Neural progenitor cell (in vitro differentiated cells): ENCODE measurements at regions not wholly inside any gene's neighbourhood (a gene's known extent, or its start where the extent isn't known, plus 50 kb on each side); places are given as distances from the start of the nearest gene placed in this dataset.
A peak's percentile ranks its signal among the peaks of the same experiment; 100 is the strongest.

Experiments used
- DNase-seq: peaks from one replicate; pipeline ENCODE4 v3.0.0-alpha.2; 2016; ENCODE audit warnings: low spot score
- H2AFZ ChIP-seq: fragments of 200-600 bp; sonication (generic); replicated peaks from 2 replicates; pipeline ENCODE4 v1.6.1; 2016; ENCODE audit warnings: antibody characterized with exemption
- H3F3A ChIP-seq: fragments of 200-600 bp; sonication (generic); 2 replicates; pipeline ENCODE4 v1.6.1; 2016; ENCODE audit warnings: antibody characterized with exemption, low read depth
- H3K27ac ChIP-seq: fragments of 200-600 bp; sonication (generic); 2 replicates; pipeline ENCODE4 v1.5.1; 2016; ENCODE audit warnings: mild to moderate bottlenecking
- H3K27me3 ChIP-seq: fragments of 200-600 bp; sonication (generic); 2 replicates; pipeline ENCODE4 v1.6.1; 2016; ENCODE audit warnings: mild to moderate bottlenecking, moderate library complexity
- H3K36me3 ChIP-seq: fragments of 200-600 bp; sonication (generic); 2 replicates; pipeline ENCODE4 v1.5.1; 2016
- H3K4me1 ChIP-seq: fragments of 200-600 bp; sonication (generic); 2 replicates; pipeline ENCODE4 v1.6.1; 2016; ENCODE audit warnings: mixed run types
- H3K4me2 ChIP-seq: fragments of 200-600 bp; sonication (generic); 2 replicates; pipeline ENCODE4 v1.6.1; 2016
- H3K4me3 ChIP-seq: fragments of 200-600 bp; sonication (generic); 2 replicates; pipeline ENCODE4 v1.5.1; 2016
- H3K79me2 ChIP-seq: fragments of 200-600 bp; sonication (generic); 2 replicates; pipeline ENCODE4 v1.6.1; 2016; ENCODE audit warnings: low read depth
- H3K9ac ChIP-seq: fragments of 200-600 bp; sonication (generic); 2 replicates; pipeline ENCODE4 v1.6.1; 2016
- H3K9me3 ChIP-seq: fragments of 200-600 bp; sonication (generic); 2 replicates; pipeline ENCODE4 v1.5.1; 2016; ENCODE audit warnings: low read depth
- H4K20me1 ChIP-seq: fragments of 200-600 bp; sonication (generic); 2 replicates; pipeline ENCODE4 v1.6.1; 2016; ENCODE audit warnings: low read depth
- H3K27ac Mint-ChIP-seq: 3 replicates; pipeline ENCODE4 v1.8.0; 2021; ENCODE audit warnings: mixed read lengths
- H3K27me3 Mint-ChIP-seq: 2 replicates; pipeline ENCODE4 v1.8.0; 2022; ENCODE audit warnings: low read depth, mild to moderate bottlenecking, inconsistent platforms, moderate library complexity, mixed read lengths; ENCODE audit not compliant: insufficient read depth
- H3K36me3 Mint-ChIP-seq: 3 replicates; pipeline ENCODE4 v1.8.0; 2021; ENCODE audit warnings: mixed read lengths
- H3K4me1 Mint-ChIP-seq: 3 replicates; pipeline ENCODE4 v1.8.0; 2021; ENCODE audit warnings: mixed read lengths
- H3K4me3 Mint-ChIP-seq: 3 replicates; pipeline ENCODE4 v1.8.0; 2021; ENCODE audit warnings: mild to moderate bottlenecking, moderate library complexity, mixed read lengths
- H3K9me3 Mint-ChIP-seq: 3 replicates; pipeline ENCODE4 v1.8.0; 2020; ENCODE audit warnings: mixed read lengths
- EZH2 ChIP-seq: fragments of 200-600 bp; sonication (generic); IDR thresholded peaks from 2 replicates; pipeline ENCODE4 v1.6.1; 2017; ENCODE audit warnings: antibody characterized with exemption, mild to moderate bottlenecking, moderate library complexity
- EZH2phosphoT487 ChIP-seq: fragments of 200-600 bp; sonication (generic); IDR thresholded peaks from 2 replicates; pipeline ENCODE4 v1.6.1; 2017; ENCODE audit warnings: antibody characterized with exemption
- TF ChIP-seq, protein P1 (sequence below): fragments of 200-600 bp; sonication (generic); IDR thresholded peaks from 2 replicates; pipeline ENCODE4 v1.5.1; 2017; ENCODE audit warnings: antibody characterized with exemption, mild to moderate bottlenecking

- DNase-seq: no peak
- Histone ChIP-seq H3K27ac (no peak overlapping the region), H3K36me3 (no peaks in the 10 kb centered on the region), H4K20me1 (no peaks in the 10 kb centered on the region), H3K9me3 (no peaks in the 10 kb centered on the region), H3K27me3 (no peaks in the 10 kb centered on the region), H3K4me1 (no peaks in the 10 kb centered on the region), H3K79me2 (no peaks in the 10 kb centered on the region), H3K4me3 (no peak overlapping the region), H3K9ac (no peak overlapping the region), H3F3A (no peaks in the 10 kb centered on the region), H2AFZ (no peak overlapping the region), H3K4me2 (no peak overlapping the region)
- Mint-ChIP-seq H3K4me1 (peaks cover 4% of the 10 kb centered on the region), H3K36me3 (no peaks in the 10 kb centered on the region), H3K27ac (no peak overlapping the region), H3K9me3 (peaks cover 11% of the 10 kb centered on the region), H3K27me3 (no peaks in the 10 kb centered on the region), H3K4me3 (no peak overlapping the region)
- TF ChIP-seq EZH2phosphoT487 (no peak), EZH2 (no peak)
- TF ChIP-seq, protein P1, sequence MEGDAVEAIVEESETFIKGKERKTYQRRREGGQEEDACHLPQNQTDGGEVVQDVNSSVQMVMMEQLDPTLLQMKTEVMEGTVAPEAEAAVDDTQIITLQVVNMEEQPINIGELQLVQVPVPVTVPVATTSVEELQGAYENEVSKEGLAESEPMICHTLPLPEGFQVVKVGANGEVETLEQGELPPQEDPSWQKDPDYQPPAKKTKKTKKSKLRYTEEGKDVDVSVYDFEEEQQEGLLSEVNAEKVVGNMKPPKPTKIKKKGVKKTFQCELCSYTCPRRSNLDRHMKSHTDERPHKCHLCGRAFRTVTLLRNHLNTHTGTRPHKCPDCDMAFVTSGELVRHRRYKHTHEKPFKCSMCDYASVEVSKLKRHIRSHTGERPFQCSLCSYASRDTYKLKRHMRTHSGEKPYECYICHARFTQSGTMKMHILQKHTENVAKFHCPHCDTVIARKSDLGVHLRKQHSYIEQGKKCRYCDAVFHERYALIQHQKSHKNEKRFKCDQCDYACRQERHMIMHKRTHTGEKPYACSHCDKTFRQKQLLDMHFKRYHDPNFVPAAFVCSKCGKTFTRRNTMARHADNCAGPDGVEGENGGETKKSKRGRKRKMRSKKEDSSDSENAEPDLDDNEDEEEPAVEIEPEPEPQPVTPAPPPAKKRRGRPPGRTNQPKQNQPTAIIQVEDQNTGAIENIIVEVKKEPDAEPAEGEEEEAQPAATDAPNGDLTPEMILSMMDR: no peak
Observed at GRCh38 chr3:59467476-59467875, 417.7 kb upstream of the CFAP20DC start.

DNA sequence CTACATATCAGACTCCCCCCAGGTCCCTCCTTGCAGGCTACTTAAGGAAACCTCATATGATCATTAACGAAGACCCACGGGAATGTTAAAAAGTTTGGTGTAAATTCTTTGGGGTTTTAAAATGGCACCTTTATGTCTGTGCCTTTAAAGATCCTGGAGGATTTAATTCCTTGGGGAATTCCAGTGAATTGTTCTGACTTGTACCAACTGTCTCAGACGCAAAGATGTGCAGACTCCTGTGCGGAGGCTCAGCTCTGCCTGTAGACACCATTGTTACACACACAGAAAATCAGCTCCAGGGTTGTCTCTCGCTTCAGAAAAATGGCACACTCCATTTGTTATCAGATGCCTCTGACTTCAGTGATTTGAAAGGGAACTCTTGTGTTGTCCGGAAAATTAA is 414.4 kb upstream of the CFAP20DC start:
- Mint-ChIP-seq H3K27ac (no peak overlapping the region), H3K4me1 (no peaks in the 10 kb centered on the region), H3K9me3 (peaks cover 2% of the 10 kb centered on the region), H3K36me3 (no peaks in the 10 kb centered on the region), H3K4me3 (no peak overlapping the region), H3K27me3 (no peaks in the 10 kb centered on the region)
- no peaks in the 10 kb centered on the region for H3K27me3 ChIP-seq
- no peaks in the 10 kb centered on the region for H3K9me3 ChIP-seq
- H3K27ac ChIP-seq: no peak overlapping the region
- H3K4me3 ChIP-seq: no peak overlapping the region
- H3F3A ChIP-seq: no peaks in the 10 kb centered on the region
- no peaks in the 10 kb centered on the region for H3K79me2 ChIP-seq
- peak; percentile 12 for DNase-seq
- H3K9ac ChIP-seq: no peak overlapping the region
- no peaks in the 10 kb centered on the region for H3K4me1 ChIP-seq
- H3K36me3 ChIP-seq: no peaks in the 10 kb centered on the region
- TF ChIP-seq EZH2 (no peak), EZH2phosphoT487 (no peak)
- TF ChIP-seq, protein P1: no peak
- no peaks in the 10 kb centered on the region for H4K20me1 ChIP-seq
- H3K4me2 ChIP-seq: no peak overlapping the region
- no peak overlapping the region for H2AFZ ChIP-seq

DNA sequence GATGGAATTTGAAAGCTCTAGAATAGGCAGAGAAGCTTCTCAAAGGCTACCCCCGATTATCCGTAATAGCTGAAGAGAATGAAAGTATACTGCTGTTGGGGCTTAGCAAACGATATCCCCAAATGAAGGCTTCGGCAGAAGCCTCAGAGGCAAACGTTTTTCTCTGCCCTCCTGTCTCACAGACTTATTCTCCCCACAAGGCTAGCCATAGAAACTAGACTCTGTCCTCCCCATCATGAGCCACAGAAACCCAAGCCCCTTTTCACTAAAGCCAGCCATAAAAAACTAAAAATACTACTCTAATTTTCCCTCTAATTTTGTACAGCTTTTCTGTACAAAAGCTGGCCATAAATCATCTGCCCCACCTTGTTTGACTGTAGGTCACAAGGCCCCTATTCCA is 413.4 kb upstream of the CFAP20DC start:
- Histone ChIP-seq H3K36me3 (no peaks in the 10 kb centered on the region), H3K27me3 (no peaks in the 10 kb centered on the region), H4K20me1 (no peaks in the 10 kb centered on the region), H3K4me2 (no peak overlapping the region), H3K4me3 (no peak overlapping the region), H3K9me3 (no peaks in the 10 kb centered on the region), H3K27ac (no peak overlapping the region), H3K9ac (no peak overlapping the region), H2AFZ (no peak overlapping the region), H3F3A (no peaks in the 10 kb centered on the region), H3K4me1 (no peaks in the 10 kb centered on the region), H3K79me2 (no peaks in the 10 kb centered on the region)
- no peaks in the 10 kb centered on the region for H3K4me1 Mint-ChIP-seq
- no peak for TF ChIP-seq EZH2phosphoT487
- TF ChIP-seq, protein P1: no peak
- no peak for TF ChIP-seq EZH2
- H3K27me3 Mint-ChIP-seq: no peaks in the 10 kb centered on the region
- no peak overlapping the region for H3K4me3 Mint-ChIP-seq
- no peaks in the 10 kb centered on the region for H3K36me3 Mint-ChIP-seq
- no peak overlapping the region for H3K27ac Mint-ChIP-seq
- no peak for DNase-seq
- peaks cover 2% of the 10 kb centered on the region for H3K9me3 Mint-ChIP-seq
